CD4-positive, alpha-beta T cell treated with Interleukin-2 at 100 ng/mL for 4 hours (primary cell): ENCODE measurements at regions not wholly inside any gene's neighbourhood (a gene's known extent, or its start where the extent isn't known, plus 50 kb on each side); places are given as distances from the start of the nearest gene placed in this dataset.
A peak's percentile ranks its signal among the peaks of the same experiment; 100 is the strongest.
"Not testable (repeated sequence)": the region's sequence is repeated elsewhere in the genome, so short reads cannot be mapped to it uniquely, and the experiment has no call there.

Experiments
- DNase-seq: peaks from one replicate; pipeline ENCODE4 v3.0.0-alpha.2; 2020; ENCODE audit warnings: low spot score

GRCh38 chr12:114616081-114616480, 67.9 kb downstream of the TBX3 start:
- DNase-seq = no peak

GRCh38 chr12:114614040-114614439, 69.9 kb downstream of the TBX3 start:
- no peak for DNase-seq

GRCh38 chr12:114612062-114612461, 71.9 kb downstream of the TBX3 start:
- DNase-seq = no peak

- no peak for DNase-seq
Measured at GRCh38 chr12:114611145-114612018, 72.6 kb downstream of the TBX3 start.

- no peak for DNase-seq
Measured at GRCh38 chr12:114608509-114608908, 75.5 kb downstream of the TBX3 start.

- DNase-seq = no peak
Measured at GRCh38 chr12:114605918-114606317, 78.1 kb downstream of the TBX3 start.

- DNase-seq = no peak
Measured at GRCh38 chr12:114604606-114605005, 79.4 kb downstream of the TBX3 start.

GRCh38 chr12:114600584-114600983, 83.4 kb downstream of the TBX3 start:
- DNase-seq = not testable (repeated sequence)

- DNase-seq = no peak
Measured at GRCh38 chr12:114598111-114598510, 85.9 kb downstream of the TBX3 start.

GRCh38 chr12:114592946-114593345, 91.0 kb downstream of the TBX3 start:
- DNase-seq = no peak

- no peak for DNase-seq
Measured at GRCh38 chr12:114588061-114588460, 95.9 kb downstream of the TBX3 start.

GRCh38 chr12:114580306-114580705, 103.7 kb downstream of the TBX3 start:
- no peak for DNase-seq

GRCh38 chr12:114579389-114579788, 104.6 kb downstream of the TBX3 start:
- no peak for DNase-seq

GRCh38 chr12:114562654-114563053, 121.3 kb downstream of the TBX3 start:
- no peak for DNase-seq

GRCh38 chr12:114555451-114555850, 128.5 kb downstream of the TBX3 start:
- no peak for DNase-seq

- no peak for DNase-seq
Measured at GRCh38 chr12:114547636-114548035, 136.3 kb downstream of the TBX3 start.

GRCh38 chr12:114530417-114530816, 124.5 kb upstream of the TBX5 start:
- DNase-seq = no peak

GRCh38 chr12:114529966-114530365, 124.0 kb upstream of the TBX5 start:
- DNase-seq = no peak

- DNase-seq = no peak
Measured at GRCh38 chr12:114528766-114529165, 122.8 kb upstream of the TBX5 start.

GRCh38 chr12:114521160-114521559, 115.2 kb upstream of the TBX5 start:
- not testable (repeated sequence) for DNase-seq

- no peak for DNase-seq
Measured at GRCh38 chr12:114512351-114512750, 106.4 kb upstream of the TBX5 start.

GRCh38 chr12:114508529-114509129, 102.7 kb upstream of the TBX5 start:
- DNase-seq = peak; percentile 59

GRCh38 chr12:114506651-114507050, 100.7 kb upstream of the TBX5 start:
- no peak for DNase-seq

GRCh38 chr12:114504311-114504710, 98.4 kb upstream of the TBX5 start:
- DNase-seq = no peak
